Left hindlimb (tissue), 1 donor: ENCODE measurements at regions not wholly inside any gene's neighbourhood (a gene's known extent, or its start where the extent isn't known, plus 50 kb on each side); places are given as distances from the start of the nearest gene placed in this dataset.
"Not testable (repeated sequence)": the region's sequence is repeated elsewhere in the genome, so short reads cannot be mapped to it uniquely, and the experiment has no call there.

ENCODE experiments used
- DNase-seq: peaks from one replicate; pipeline ENCODE4 v3.0.0-alpha.2; 2018

DNA sequence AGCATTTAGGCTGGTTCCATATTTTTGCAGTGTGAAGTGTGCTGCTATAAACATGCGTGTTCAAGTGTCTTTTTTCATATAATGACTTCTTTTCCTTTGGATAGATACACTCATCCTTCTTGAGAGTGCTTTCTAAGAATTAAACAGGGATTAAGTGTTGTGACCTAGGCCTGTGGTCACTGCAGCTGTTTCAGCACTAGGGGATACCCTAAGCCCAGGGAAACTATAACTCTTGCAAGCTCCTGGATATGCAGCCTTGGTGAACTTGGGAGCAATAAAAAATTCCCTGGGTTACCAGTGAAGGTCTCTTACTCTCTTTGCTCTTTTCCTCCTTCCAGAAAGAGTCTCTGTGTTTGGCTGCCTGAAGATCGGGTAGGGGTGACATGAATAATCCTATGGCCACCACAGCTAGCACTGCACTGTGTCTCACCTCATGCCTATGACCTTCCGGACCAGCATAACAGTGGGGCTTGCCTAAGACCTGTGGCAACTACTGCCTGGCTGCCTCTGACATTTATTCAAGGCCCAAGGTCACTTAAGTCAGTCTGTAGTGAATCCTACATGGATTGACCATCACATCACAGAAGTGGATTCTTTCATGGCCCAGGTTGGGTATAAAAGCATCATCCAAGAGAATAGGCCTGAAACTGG, 799.7 kb downstream of the DACH1 start:
- no peak for DNase-seq

DNA sequence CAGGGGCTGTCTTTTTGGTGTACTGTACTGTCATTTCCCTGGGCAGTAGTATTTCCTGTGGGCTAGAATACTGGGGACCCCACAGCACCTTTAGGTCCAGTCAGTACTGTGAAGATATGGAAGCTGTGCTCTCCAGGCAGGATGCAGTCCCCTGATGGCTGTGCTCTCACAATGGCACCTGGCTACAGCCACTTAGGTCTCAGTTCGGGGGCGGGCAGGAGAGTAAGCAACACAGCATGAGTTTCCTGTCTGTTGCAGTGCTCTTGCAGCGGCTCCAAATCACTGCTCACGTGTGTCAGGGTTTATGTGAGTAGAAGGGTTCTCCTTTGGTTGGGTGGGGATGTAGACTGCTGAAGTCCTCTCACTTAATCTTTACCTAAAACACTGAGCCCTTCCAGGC, 810.4 kb downstream of the DACH1 start:
- DNase-seq, result no peak

DNA sequence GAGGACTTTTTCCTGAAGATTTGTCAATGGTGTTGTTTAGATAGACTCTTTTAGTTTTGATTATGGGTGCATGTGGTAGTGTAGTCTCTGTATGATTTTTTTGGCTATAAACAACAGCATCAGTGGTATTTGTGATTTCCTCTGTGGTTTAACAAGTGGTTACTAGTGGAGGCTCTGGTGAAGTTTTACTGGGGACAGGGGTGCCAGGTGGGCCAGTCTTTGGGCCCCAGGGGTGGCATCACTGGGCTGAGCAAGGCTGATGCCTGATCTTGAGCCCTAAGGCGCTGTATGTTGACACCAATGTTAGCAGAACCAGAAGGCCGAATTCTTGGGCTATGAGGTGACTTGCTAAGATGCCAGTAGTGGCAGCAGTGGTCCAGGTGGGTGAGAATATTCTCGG, 811.4 kb downstream of the DACH1 start:
- no peak for DNase-seq

DNA sequence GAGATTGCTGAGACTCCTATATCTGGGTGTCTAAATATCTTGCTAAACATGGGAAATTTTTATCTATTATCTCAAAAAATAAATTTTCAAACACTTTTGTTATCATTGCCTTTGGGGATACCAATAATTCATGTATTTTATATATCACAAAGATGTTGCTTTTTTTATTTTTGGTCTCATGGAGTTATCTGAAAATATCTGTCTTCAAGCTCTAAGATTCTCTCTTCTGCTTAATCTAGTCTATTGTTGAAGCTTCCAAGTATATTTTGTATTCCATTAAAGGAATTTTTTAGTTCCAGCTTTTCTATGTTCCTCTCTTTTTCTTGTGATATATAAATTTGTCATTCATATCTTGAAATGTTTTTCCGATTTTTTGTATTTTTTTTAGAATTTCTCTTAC, 812.0 kb downstream of the DACH1 start:
- no peak for DNase-seq

DNA sequence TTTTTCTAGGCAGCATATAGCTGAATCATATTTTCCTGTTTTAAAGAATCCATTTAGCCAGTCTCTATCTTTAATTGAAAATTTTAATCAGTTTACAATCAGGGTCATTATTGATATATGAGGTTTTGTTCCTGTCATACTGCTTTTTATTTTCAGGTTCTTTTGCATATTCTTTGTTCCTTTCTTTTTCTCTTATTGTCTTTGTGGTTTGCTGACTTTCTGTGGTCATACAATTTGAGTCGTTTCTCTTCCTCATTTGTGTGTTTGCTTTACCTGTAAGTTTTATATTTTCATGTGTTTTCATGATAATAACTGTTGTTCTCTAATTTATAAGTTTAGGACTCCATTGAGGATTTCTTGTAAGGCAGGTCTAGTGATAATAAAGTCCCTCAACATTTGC, 812.6 kb downstream of the DACH1 start:
- DNase-seq, result no peak

DNA sequence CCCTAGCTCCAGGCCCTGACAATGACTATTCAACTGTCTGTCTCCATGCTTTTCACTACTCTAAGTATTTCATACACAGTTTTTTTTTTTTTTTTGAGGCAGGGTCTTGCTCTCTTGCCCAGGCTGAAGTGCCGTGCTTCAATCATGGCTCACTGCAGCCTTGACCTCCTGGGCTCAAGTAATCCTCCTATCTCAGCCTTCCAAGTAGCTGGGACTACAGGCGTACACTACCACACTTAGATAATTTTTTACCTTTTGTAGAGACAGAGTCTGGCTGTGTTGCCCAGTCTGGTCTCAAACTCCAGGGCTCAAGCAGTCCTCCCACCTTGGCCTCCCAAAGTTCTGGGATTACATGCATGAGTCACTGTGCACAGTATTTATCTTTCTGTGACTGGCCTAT, 815.4 kb downstream of the DACH1 start:
- DNase-seq, result no peak

DNA sequence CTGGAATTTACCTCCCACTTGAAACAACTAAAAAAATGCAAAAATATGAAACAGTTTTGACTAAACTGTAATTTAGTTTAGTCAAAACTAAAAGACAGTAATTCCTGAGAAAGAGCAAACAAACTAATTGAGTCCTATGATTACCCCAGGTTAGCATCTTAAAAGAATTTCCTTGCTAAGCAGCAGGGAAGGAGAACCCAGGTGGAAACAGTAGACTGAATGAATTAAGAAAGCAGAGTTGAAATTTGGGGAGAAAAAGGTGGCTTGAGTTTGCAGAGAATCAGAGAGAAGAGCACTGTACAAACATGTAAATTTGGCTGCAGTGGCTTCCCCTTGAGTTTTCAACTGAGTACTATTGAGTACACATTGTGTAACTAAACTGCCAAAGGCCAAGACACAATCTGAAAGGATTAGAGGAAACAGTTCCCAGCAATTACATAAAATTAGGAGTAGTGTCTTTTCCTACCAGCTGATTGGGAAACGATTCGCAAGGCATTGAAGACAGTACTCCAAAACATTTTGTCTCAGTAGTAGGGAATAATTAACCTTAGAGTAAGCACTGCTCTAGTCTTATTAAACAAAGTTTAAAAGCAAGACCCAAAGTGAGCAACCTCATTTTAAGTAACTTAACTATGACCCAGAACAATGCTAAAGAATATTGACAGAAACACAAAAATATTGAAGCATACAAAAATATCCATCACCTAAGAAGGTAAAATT, 820.5 kb downstream of the DACH1 start:
- no peak for DNase-seq

DNA sequence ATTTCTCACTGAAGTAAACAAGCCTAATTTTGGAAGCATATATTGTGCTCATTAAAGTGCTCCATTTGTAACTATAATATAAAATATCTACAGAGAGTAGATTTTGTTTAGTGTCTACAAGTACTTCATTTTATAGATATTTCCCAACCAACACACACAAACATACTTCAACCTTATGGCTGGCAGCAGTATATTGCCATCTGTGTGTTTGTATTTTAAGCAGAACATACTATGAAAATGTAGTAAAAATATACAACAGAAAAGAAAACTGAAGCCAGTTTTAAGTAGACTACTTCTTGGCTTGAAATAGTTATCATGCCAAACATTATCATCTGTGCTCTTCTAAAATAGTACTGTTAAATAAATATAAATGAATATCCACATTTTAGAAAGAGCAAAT, 821.9 kb downstream of the DACH1 start:
- DNase-seq, result no peak

DNA sequence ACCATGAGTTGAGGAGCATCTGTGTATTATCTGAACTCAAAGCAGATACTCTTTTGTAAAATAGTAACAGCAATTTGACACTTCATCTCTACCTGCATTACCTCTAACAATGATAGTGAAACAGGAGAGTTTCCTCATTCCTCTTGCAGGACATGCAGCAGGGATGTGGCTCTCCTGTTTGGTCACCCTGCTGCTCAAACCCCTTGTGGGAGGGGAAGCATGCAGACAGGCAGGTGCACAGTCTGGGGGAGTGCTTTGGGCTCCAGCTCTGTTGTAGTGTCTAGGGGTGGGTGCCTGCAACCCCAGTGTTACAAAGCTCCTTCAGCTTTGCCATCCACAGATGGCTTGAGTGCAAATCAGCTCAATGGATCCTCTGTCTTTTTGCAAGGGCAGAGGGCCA, 827.6 kb downstream of the DACH1 start:
- no peak for DNase-seq

DNA sequence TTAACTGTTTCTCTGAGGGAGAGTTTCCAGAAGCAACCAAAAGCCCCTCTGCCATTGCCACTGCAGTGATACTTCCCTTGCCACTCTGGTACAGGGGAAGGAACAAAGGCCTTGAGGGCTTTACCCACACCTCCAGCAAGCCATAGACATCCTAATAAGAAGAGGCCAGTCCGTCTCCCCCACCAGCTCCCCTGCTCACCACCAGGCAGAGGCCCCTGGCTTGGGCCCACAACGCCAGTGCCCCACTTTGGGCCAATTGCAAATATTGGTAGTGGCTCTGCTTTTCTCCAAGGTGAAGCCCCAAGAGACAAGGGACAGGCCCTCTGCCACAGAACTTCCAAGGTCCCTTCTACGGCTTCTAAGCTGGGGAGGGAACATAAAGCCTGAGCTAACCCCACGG, 833.0 kb downstream of the DACH1 start:
- no peak for DNase-seq

DNA sequence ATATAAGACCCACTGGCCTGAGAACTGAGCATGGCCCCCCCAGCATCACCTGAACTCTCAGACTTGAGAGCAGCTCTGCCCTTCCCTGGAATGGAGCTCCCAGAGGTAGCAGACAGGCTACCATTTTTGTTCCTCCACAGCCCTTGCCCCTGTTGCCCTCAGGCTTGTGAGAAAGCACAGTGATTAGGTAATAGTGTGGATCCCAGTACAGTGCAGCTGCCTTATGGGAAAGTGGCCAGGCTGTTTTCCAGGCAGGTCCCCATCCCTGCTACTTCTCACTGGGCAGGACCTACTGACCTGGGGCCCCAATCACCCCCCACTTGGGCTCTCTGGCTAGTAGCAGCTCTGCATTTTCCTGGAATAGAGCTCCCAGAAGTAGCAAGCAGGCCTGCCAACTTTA, 834.0 kb downstream of the DACH1 start:
- no peak for DNase-seq

DNA sequence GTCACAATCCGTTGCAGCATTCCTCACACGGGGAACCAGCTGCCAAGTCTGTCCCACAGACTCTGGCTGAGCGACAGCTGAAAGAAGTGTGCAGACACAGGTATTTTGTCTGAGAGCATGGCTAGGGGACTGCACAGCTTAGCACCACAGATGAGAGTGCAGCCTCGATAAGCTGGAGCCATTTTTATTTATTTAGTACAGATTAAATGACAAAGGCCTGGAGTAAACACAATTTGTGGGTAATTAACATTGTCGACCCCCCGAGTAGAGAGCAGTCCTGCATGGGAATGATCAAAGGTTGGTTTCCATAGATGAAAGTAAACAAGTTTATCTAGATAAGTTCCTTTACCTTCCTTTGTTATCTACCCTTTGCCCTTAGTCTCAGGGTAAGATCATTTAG, 836.2 kb downstream of the DACH1 start:
- DNase-seq, result no peak

DNA sequence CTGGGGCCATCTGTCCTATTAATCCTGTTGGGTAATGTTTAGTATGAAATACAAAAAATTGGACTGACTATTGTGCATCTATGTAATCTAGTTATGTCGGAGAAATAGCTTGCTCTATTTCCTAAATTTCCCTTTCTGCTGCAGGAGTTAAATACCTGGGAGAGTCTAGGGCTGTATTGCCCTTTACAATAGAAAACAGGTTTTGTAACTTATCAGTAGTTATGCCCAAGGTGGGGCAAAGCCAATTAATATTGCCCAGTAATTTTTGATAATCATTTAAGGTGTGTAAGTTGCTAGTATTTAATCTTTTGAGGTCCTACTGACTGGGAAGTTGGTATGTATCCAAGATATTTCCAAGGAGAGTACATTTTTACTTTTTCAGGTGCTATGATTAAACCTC, 838.1 kb downstream of the DACH1 start:
- DNase-seq, result no peak

DNA sequence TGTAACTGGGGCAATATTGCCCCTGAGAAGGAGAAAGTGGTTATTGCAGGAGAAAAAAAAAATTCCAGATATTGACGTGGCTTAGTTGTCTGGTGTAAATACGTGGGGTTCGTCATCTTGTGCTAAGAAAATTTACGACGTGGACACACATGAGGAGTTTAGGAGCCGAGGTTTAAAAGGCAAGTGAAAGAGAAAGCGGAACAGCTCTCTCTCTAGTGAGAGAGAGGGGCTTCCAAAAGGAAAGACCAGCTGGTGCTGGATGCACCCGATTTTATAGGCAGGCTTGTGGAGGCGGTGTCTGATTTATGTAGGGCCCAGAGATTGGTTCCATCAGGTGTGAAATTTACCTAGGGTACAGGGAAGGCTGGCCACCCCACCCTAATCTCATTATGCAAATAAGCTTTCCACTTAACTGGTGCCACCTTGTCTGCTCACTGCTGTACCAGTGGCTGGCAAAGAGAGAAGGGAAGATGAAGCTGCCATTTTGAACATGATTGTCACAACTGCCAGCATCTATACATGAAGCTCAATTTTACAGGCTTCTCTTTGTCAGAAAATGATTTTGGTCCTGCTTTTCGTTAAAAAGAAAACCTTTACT, 845.1 kb downstream of the DACH1 start:
- no peak for DNase-seq

DNA sequence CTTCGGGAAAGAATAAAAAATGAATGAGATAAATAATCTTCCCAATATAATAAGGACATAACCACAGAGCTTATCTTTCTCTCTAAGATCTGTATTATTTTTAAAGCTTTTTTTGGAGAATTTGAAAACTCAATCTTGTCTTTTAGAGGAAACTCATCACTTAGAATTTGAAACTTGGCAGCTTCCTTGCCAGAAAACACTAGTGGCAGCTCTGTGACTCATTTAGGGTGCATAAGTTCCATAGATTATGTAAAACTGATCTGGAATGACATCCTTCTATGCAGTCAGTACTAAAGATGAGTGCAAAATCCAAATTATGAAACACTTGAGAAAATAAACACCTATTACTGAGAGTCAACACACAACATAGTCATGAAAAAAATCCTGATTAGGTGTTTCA, 848.0 kb downstream of the DACH1 start:
- DNase-seq, result no peak

DNA sequence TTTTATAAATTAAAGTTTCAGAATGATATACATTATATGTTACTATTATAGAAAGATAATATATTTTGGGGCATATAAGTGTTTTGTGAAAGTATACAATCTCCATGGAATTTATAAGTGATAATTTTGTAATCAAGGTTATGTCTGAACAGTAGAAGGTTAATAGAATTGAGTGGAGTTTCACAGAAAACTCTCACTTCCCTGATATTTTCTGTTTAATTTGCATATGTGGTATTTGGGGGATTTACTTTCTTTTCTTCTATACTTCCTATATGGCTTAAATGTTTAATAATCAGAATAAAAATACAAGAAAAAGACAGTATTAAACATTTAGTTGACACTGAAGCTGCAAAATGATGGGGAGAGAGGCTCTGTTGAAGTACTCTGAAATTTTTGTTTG, 848.5 kb downstream of the DACH1 start:
- DNase-seq, result no peak

DNA sequence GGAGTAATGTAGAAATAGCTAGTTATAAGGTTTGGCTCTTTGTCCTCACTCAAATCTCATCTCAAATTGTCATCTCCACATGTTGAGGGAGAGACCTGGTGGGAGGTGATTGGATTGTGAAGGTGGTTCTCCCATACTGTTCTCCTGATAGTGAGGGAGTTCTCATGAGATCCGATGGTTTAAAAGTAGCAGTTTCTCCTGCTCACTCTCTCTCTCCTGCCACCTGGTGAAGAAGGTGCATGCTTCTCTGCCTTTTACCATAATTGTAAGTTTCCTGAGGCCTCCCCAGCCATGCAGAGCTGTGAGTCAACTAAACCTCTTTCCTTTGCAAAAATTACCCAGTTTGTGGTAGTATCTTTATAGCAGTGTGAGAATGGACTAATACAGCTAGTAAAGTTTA, 849.4 kb downstream of the DACH1 start:
- no peak for DNase-seq

DNA sequence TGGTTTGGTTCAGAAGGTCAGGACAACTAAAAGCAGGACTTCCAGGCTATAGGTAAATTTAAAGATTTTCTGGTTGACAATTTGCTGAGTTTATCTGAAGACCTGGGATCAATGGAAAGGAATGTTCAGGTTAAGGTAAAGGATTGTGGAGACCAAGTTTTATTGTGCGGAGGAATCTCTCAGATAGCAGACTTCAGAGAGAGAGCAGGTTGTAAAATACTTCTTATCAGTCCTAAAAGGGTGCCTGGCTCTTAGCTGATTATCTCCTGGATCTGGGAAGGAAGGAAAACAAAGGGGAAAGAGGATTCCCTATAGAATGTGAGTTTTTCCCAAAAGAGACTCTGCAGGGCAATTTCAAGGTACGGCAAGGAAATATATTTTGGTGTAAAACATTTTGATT, 851.5 kb downstream of the DACH1 start:
- DNase-seq, result no peak

DNA sequence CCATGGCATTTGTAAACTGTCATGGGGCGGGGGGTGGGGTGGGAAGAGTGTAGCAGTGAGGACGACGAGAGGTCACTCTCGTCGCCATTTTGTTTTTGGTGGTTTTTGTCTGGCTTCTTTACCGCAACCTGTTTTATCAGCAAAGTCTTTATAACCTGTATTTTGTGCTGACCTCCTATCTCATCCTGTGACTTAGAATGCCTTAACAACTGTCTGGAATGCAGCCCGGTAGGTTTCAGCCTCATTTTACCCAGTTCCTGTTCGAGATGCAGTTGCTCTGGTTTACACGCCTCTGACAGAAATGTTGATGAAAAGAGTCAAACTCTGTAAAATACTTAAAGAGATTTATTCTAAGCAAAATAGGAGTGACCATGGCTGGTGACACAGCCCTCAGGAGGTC, 852.0 kb downstream of the DACH1 start:
- DNase-seq, result no peak

DNA sequence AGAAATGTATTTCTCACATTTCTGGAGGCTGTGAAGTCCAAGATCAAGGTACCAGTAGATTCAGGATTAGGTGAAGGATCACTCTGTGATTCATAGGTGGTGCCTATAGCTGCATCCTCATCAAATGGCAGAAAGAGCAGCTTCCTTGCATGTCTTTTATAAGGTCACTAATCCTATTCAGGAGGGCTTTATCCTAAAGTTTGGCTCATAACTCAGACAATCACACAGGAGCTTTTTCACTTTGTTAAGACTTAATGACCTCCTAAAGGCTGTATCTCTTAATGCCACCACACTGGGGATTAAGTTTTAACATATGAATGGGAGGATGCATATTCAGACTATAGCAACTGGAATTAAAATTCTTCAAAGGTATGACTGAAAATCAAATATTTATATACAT, 861.1 kb downstream of the DACH1 start:
- no peak for DNase-seq

DNA sequence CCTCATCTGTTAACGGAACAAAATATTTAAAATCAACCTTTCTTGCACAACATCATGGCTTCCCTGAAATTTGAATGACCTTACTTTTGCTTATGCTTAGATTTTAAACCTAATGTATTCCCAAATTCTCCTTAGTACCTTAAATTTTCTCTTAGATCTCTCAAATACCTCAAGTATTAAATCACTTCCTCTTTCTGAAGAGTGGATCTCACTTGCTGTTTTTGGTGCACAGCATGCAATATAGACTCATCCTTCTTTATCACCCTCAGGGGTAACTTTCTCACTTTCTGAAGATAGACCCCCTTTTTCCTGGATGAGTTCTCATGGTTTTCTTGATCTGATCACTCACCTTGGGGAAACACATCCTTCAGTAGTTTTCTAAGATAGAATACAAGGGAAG, 871.7 kb downstream of the DACH1 start:
- no peak for DNase-seq

DNA sequence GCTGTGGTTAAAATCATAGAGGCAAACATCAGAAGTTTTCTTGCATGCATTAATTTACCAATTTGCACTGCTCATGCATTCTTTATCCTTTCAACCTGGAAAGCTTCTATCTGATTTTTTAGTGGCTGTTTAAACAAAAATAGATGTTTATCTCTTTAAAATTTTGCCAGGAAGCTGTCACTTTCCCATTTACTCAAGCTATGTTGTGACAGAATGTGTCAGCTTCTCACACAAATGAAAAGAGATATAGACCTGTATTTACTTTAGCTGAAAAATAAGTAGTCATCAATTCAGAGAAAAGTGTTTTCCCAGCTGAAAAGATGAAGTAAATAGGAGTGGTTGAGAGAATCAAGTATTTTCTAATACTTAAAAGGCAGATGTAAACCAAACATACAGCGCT, 872.8 kb downstream of the DACH1 start:
- no peak for DNase-seq

DNA sequence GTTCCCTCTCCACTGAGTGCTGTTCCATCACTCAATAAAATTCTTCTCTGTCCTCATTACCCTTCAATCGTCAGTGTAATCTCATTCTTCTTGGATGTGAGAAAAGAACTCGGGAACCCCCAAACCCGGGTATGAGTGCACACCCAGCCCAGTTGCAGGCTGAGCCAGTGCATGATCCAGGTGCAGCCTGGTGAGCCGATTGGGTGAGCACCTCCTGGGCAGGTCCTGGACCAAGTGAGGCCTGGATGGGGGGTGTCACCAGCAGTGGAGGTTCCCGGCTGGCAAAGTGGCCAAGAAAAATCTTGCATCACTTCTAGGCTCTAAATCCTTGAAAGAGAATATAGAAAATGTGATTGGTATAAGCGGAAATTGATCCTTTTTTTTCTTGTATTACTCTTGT, 878.8 kb upstream of the KLHL1 start:
- DNase-seq, result no peak

DNA sequence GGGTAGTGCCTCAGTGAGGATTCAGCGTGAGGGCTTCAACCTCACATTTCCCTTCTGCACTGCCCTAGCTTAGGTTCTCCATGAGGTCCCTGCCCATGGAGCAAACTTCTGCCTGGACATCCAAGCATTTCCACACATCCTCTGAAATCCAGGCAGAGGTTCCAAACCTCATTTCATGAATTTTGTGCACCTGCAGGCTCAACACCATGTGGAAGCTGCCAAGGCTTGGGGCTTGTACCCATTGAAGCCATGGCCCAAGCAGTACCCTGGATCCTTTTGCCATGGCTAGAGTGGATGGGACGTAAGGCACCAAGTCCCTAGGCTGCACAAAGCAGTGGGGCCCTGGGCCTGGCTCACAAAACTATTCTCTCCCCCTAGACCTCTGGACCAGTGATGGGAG, 877.1 kb upstream of the KLHL1 start:
- DNase-seq, result no peak

DNA sequence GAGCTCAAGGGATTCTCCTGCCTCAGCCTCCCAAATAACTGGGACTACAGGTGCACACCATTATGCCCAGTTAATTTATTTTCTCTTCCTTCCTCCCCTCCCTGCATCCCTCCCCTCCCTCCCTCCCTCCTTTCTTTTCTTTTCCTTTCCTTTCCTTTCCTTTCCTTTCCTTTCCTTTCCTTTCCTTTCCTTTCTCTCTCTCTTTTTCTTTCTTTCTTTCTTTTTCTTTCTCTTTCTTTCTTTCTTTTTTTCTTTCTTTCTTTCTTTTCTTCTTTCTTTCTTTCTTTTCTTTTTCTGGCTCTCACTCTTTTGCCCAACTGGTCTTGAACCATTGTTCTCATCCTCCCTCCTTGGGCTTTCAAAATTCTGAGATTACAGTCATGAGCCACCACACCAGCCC, 873.0 kb upstream of the KLHL1 start:
- DNase-seq, result not testable (repeated sequence)
